Fibroblast of lung (primary cell): ENCODE measurements at regions not wholly inside any gene's neighbourhood (a gene's known extent, or its start where the extent isn't known, plus 50 kb on each side); places are given as distances from the start of the nearest gene placed in this dataset.

Experiments used
- DNase-seq, 2 donors: peaks; one replicate each; pipeline versions ENCODE4 v3.0.0 to v3.0.0-alpha.2; 2010; ENCODE audit warnings: low read depth in 2 of 2
- H2AFZ ChIP-seq: 2 replicates; pipeline ENCODE4 v1.5.1; 2012; ENCODE audit warnings: low read length, control low read depth, inconsistent platforms
- H3K27ac ChIP-seq: 2 replicates; pipeline ENCODE4 v1.5.1; 2011; ENCODE audit warnings: low read length, control low read depth; ENCODE audit not compliant: insufficient read depth
- H3K27me3 ChIP-seq: 2 replicates; pipeline ENCODE4 v1.5.1; 2011; ENCODE audit warnings: mild to moderate bottlenecking, low read length; ENCODE audit not compliant: control insufficient read depth, insufficient read depth
- H3K36me3 ChIP-seq: 2 replicates; pipeline ENCODE4 v1.5.1; 2011; ENCODE audit warnings: low read length; ENCODE audit not compliant: control insufficient read depth, insufficient read depth
- H3K4me1 ChIP-seq: 2 replicates; pipeline ENCODE4 v1.5.1; 2011; ENCODE audit warnings: low read length; ENCODE audit not compliant: control insufficient read depth, insufficient read depth; ENCODE audit errors: extremely low read depth
- H3K4me2 ChIP-seq: 2 replicates; pipeline ENCODE4 v1.5.1; 2011; ENCODE audit warnings: low read length, control low read depth; ENCODE audit not compliant: insufficient read depth; ENCODE audit errors: extremely low read depth
- H3K4me3 ChIP-seq, 4 experiments: fragments of 200-600 bp in 1 of 4; sonication (generic) in 1 of 4; replicated peaks in 1 of 4; 2 replicates each; pipeline ENCODE4 v1.5.1; 2011 to 2016; ENCODE audit warnings: low read length in 4 of 4, low read depth in 3 of 4, mild to moderate bottlenecking in 3 of 4, control low read depth in 2 of 4, inconsistent platforms in 1 of 4, mixed read lengths in 1 of 4; ENCODE audit not compliant: insufficient read depth in 1 of 4; ENCODE audit errors: control extremely low read depth in 1 of 4
- H3K79me2 ChIP-seq: 2 replicates; pipeline ENCODE4 v1.5.1; 2012; ENCODE audit warnings: mild to moderate bottlenecking, low read length, inconsistent platforms; ENCODE audit not compliant: control insufficient read depth, insufficient read depth
- H3K9ac ChIP-seq: 2 replicates; pipeline ENCODE4 v1.5.1; 2011; ENCODE audit warnings: mild to moderate bottlenecking, low read length, control low read depth; ENCODE audit not compliant: insufficient read depth
- H3K9me3 ChIP-seq: 2 replicates; pipeline ENCODE4 v1.5.1; 2012; ENCODE audit warnings: low read depth, low read length; ENCODE audit not compliant: control insufficient read depth, insufficient read depth
- H4K20me1 ChIP-seq: 2 replicates; pipeline ENCODE4 v1.5.1; 2011; ENCODE audit warnings: low read length; ENCODE audit not compliant: control insufficient read depth, insufficient read depth; ENCODE audit errors: extremely low read depth
- CTCF ChIP-seq, 2 donors: IDR thresholded peaks in 1 of 2; conservative IDR thresholded peaks in 1 of 2; 1 replicate in 1 of 2; 2 replicates in 1 of 2; pipeline ENCODE4 v1.5.1; 2011 to 2012; ENCODE audit warnings: low read length in 2 of 2, control low read depth in 1 of 2, inconsistent platforms in 1 of 2, low read depth in 1 of 2, mild to moderate bottlenecking in 1 of 2
- EZH2 ChIP-seq: IDR thresholded peaks from 2 replicates; pipeline ENCODE4 v1.5.1; 2012; ENCODE audit warnings: low read length, control low read depth, mild to moderate bottlenecking; ENCODE audit errors: missing control alignments

DNA sequence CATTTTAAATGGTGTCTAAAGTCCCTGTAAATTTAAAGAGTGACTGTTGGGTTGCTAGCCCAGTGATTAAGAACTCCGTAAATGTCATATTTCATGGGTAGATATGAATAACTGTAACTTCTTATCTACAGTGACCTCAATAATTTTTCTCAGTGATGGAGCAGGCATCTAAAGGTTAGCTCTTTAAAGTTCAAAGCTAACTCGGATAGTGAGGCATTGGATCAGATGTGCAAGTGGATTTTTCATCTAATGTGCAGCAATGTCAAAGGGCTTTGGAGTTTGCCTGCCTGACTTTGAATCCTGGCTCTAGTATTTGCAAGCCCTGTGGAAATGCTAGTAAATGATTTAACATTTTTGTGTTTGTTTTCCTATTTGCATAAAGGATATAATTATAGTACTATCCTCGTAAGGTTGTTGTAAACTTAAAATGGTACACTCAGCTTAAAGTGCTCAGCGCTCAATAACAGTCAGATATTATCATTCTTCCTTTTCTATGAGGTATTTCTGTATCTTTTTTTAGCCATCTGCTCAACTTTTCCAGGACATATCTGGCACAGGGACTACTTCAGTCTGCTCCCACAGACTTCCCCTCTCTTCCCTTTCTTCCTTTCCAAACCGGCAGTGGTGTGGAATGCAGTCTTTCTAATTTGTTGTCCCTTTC is 163.7 kb upstream of the ELL2 start:
- no peak overlapping the region for H3K27ac ChIP-seq
- H3K9ac ChIP-seq: no peak overlapping the region
- H3K4me1 ChIP-seq: no peaks in the 10 kb centered on the region
- peak in 1 of 2 donors; percentile 53 for DNase-seq
- peak overlapping the region in 1 of 4 experiments; percentile 2 for H3K4me3 ChIP-seq
- H3K79me2 ChIP-seq: no peaks in the 10 kb centered on the region
- no peaks in the 10 kb centered on the region for H3K9me3 ChIP-seq
- peak overlapping the region; percentile 74 for H2AFZ ChIP-seq
- no peaks in the 10 kb centered on the region for H3K27me3 ChIP-seq
- H3K36me3 ChIP-seq: no peaks in the 10 kb centered on the region
- no peak for TF ChIP-seq EZH2
- no peak for TF ChIP-seq CTCF (conservative IDR thresholded peaks at IDR 0.05 in 1 of 2, IDR thresholded peaks at IDR 0.05 in 1 of 2; ENCODE audit: low read depth in 1 of 2, low read length in 2 of 2)
- H3K4me2 ChIP-seq: peak overlapping the region; percentile 64
- H4K20me1 ChIP-seq: no peaks in the 10 kb centered on the region

GRCh38 chr5:96124589-96124988 is 162.9 kb upstream of the ELL2 start:
- no peaks in the 10 kb centered on the region for H3K4me1 ChIP-seq

DNA sequence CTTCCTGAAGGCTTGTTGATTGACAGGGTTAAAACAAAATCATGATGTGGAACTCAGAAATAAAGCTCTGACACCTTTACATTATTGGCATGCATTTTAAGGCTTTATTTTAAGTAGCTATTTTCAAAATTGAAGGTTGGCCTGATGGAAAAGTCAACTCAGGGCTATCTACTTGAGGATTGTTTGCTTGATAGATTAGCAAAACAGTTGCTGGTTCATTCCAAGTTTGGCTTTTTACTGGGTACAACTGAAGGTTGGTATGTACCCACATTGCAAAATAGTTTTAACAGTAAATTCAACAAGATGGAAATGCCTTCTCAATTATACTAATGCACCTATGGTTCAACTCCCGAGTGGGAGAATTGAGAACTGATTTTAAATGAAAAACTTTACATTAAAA is 161.8 kb upstream of the ELL2 start:
- no peaks in the 10 kb centered on the region for H3K36me3 ChIP-seq
- H3K4me2 ChIP-seq: no peak overlapping the region
- H3K4me1 ChIP-seq: peaks cover 3% of the 10 kb centered on the region
- no peaks in the 10 kb centered on the region for H3K79me2 ChIP-seq
- no peak for DNase-seq
- no peaks in the 10 kb centered on the region for H4K20me1 ChIP-seq
- no peaks in the 10 kb centered on the region for H3K27me3 ChIP-seq
- no peak overlapping the region for H3K27ac ChIP-seq
- TF ChIP-seq CTCF (conservative IDR thresholded peaks at IDR 0.05 in 1 of 2, IDR thresholded peaks at IDR 0.05 in 1 of 2; ENCODE audit: low read depth in 1 of 2, low read length in 2 of 2) (no peak), EZH2 (no peak)
- H3K9me3 ChIP-seq: no peaks in the 10 kb centered on the region
- no peak overlapping the region for H3K9ac ChIP-seq
- H3K4me3 ChIP-seq: no peak overlapping the region
- H2AFZ ChIP-seq: no peak overlapping the region

More at GRCh38 chr5:96124589-96124988, 162.9 kb upstream of the ELL2 start:
- H3K9ac ChIP-seq: no peak overlapping the region
- no peaks in the 10 kb centered on the region for H3K36me3 ChIP-seq
- no peaks in the 10 kb centered on the region for H4K20me1 ChIP-seq
- H3K4me2 ChIP-seq: no peak overlapping the region
- H3K9me3 ChIP-seq: no peaks in the 10 kb centered on the region
- H3K79me2 ChIP-seq: no peaks in the 10 kb centered on the region
- no peak overlapping the region for H2AFZ ChIP-seq
- TF ChIP-seq EZH2 (no peak), CTCF (conservative IDR thresholded peaks at IDR 0.05 in 1 of 2, IDR thresholded peaks at IDR 0.05 in 1 of 2; ENCODE audit: low read depth in 1 of 2, low read length in 2 of 2) (no peak)
- no peak overlapping the region for H3K4me3 ChIP-seq
- no peak overlapping the region for H3K27ac ChIP-seq
- no peaks in the 10 kb centered on the region for H3K27me3 ChIP-seq
- DNase-seq: peak in 1 of 2 donors; percentile 32
